ENCODE measurements at regions not wholly inside any gene's neighbourhood (a gene's known extent, or its start where the extent isn't known, plus 50 kb on each side); places are given as distances from the start of the nearest gene placed in this dataset.

- no peak overlapping the region for H3K27ac ChIP-seq
- no peaks in the 10 kb centered on the region for H3K36me3 ChIP-seq
- no peak overlapping the region for H3K4me3 ChIP-seq
- H3K27me3 ChIP-seq, result no peaks in the 10 kb centered on the region
- TF ChIP-seq POLR2AphosphoS5 (IDR thresholded peaks at IDR 0.05), result no peak
- TF ChIP-seq EP300 (IDR thresholded peaks at IDR 0.05), result no peak
- no peak for TF ChIP-seq POLR2A (IDR thresholded peaks at IDR 0.05)
- no peak for TF ChIP-seq CTCF (IDR thresholded peaks at IDR 0.05)
- no peaks in the 10 kb centered on the region for H3K9me3 ChIP-seq
- WGBS, result 98% methylated on average over 5 of the region's 5 CpGs
- DNase-seq (ENCODE audit: low spot score in 2 of 2), result no peak
- no peaks in the 10 kb centered on the region for H3K4me1 ChIP-seq
These were observed 154.6 kb downstream of the OSR1 start for GRCh38 chr2:19203866-19204265.

DNA sequence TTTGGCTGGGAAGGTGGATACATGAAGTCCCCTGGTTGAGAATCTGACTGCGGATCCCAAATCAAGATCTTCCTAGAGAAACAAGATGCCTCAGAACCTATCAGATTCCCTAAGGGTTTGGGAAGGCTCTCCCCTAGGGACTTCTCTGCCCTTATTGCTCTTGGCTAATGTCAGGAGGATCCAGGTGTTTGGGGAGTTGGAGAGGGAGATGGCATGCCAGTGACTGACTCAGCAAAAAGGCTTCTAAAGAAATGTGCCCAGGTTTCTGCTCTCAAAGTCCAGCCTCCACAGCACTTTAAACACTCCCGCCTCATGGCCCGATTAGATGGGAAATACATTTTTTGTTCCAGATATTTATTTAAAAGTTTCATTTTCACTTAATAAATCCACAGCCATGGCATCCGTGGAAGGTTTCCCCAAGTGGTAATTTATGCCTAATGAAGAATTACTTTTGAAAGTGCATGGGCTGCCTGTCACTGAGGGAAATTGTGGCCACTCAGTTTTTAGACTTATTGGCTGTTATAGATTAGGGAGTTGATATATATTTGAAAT lies 156.4 kb downstream of the OSR1 start:
- Histone ChIP-seq H3K27ac (no peak overlapping the region), H3K4me1 (no peaks in the 10 kb centered on the region), H3K27me3 (no peaks in the 10 kb centered on the region), H3K9me3 (no peaks in the 10 kb centered on the region), H3K36me3 (no peaks in the 10 kb centered on the region), H3K4me3 (no peak overlapping the region)
- 84% methylated on average over 4 of the region's 4 CpGs for WGBS
- DNase-seq (ENCODE audit: low spot score in 2 of 2), result no peak
- TF ChIP-seq POLR2A (IDR thresholded peaks at IDR 0.05) (no peak), EP300 (IDR thresholded peaks at IDR 0.05) (no peak), POLR2AphosphoS5 (IDR thresholded peaks at IDR 0.05) (no peak), CTCF (IDR thresholded peaks at IDR 0.05) (no peak)

GRCh38 chr2:19198381-19198780 lies 160.0 kb downstream of the OSR1 start:
- no peak for DNase-seq (ENCODE audit: low spot score in 2 of 2)
- no peak for TF ChIP-seq POLR2AphosphoS5 (IDR thresholded peaks at IDR 0.05)
- no peak for TF ChIP-seq EP300 (IDR thresholded peaks at IDR 0.05)
- no peak for TF ChIP-seq POLR2A (IDR thresholded peaks at IDR 0.05)
- no peak for TF ChIP-seq CTCF (IDR thresholded peaks at IDR 0.05)
- 65% methylated on average over 1 of the region's 1 CpG for WGBS

GRCh38 chr2:19195661-19196060 lies 162.8 kb downstream of the OSR1 start:
- WGBS, result 69% methylated on average over 1 of the region's 1 CpG

More at GRCh38 chr2:19198381-19198780, 160.0 kb downstream of the OSR1 start:
- Histone ChIP-seq H3K4me3 (no peak overlapping the region), H3K4me1 (no peaks in the 10 kb centered on the region), H3K27ac (no peak overlapping the region), H3K27me3 (no peaks in the 10 kb centered on the region), H3K9me3 (no peaks in the 10 kb centered on the region), H3K36me3 (no peaks in the 10 kb centered on the region)

GRCh38 chr2:19189391-19189790 lies 169.0 kb downstream of the OSR1 start:
- Histone ChIP-seq H3K4me1 (no peaks in the 10 kb centered on the region), H3K27me3 (no peaks in the 10 kb centered on the region), H3K36me3 (no peaks in the 10 kb centered on the region), H3K9me3 (no peaks in the 10 kb centered on the region), H3K27ac (no peak overlapping the region), H3K4me3 (no peak overlapping the region)
- no peak for DNase-seq (ENCODE audit: low spot score in 2 of 2)
- 96% methylated on average over 1 of the region's 1 CpG for WGBS
- TF ChIP-seq CTCF (IDR thresholded peaks at IDR 0.05) (no peak), POLR2AphosphoS5 (IDR thresholded peaks at IDR 0.05) (no peak), EP300 (IDR thresholded peaks at IDR 0.05) (no peak), POLR2A (IDR thresholded peaks at IDR 0.05) (no peak)

More at GRCh38 chr2:19195661-19196060, 162.8 kb downstream of the OSR1 start:
- Histone ChIP-seq H3K36me3 (no peaks in the 10 kb centered on the region), H3K27me3 (no peaks in the 10 kb centered on the region), H3K4me3 (no peak overlapping the region), H3K9me3 (no peaks in the 10 kb centered on the region), H3K27ac (no peak overlapping the region), H3K4me1 (no peaks in the 10 kb centered on the region)
- no peak for DNase-seq (ENCODE audit: low spot score in 2 of 2)
- TF ChIP-seq POLR2A (IDR thresholded peaks at IDR 0.05), result no peak

Data from suprapubic skin (tissue), 4 donors.